ENCODE measurements at regions not wholly inside any gene's neighbourhood (a gene's known extent, or its start where the extent isn't known, plus 50 kb on each side); places are given as distances from the start of the nearest gene placed in this dataset.

DNA sequence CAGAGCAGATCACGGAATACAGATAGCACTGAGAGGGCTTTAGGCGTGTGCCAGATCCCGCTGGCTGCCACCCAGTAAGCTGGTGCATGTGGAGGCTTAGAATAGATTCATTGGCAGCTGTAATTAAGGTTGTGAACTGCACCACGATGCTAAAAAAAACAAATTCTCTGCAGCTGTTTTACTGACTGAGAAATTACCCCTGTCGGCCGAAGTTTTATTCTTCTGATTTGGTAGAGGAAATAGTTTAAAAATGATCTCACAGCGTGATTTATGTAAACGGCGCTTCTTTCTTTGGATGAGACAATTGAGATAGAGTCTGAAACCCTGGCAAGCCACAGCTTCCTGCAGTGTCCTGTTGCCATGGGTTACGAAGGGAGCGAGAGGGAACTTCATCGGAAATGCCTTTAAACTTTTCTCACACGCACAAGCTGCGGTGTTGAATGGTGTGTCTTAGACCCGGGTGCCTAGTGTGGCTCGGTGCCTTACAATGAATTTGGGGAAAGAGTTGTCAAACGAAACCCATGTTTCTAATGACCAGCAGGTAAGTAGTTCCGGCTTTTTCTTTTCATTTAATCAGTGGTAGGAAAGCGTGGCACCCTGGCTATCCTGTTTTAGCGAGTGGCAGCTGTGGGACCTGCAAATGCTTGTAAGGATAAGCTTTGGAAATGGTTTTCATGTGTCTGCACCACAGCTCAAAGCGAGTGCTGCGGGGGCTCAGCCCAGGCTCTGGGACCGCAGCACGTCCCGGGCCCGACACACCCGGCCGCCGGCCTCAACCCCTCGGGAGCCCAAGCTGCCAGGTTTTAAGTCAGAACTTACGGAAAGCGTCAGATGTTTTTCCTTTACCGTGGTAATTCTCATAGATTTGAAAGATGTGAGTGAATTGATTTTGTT, 71.7 kb upstream of the HGFAC start:
- Histone ChIP-seq H3K9me3 (no peaks in the 10 kb centered on the region), H3K4me3 (peak overlapping the region; percentile 9 to 46 (median 14)), H3K4me1 (peaks cover 6 to 15% of the 10 kb centered on the region in 2 donors), H3K27ac (no peak overlapping the region), H3K36me3 (no peaks in the 10 kb centered on the region), H3K27me3 (no peaks in the 10 kb centered on the region)
- TF ChIP-seq POLR2AphosphoS5 (IDR thresholded peaks at IDR 0.05) (no peak), POLR2A (IDR thresholded peaks at IDR 0.05) (no peak)
- TF ChIP-seq, protein P1, sequence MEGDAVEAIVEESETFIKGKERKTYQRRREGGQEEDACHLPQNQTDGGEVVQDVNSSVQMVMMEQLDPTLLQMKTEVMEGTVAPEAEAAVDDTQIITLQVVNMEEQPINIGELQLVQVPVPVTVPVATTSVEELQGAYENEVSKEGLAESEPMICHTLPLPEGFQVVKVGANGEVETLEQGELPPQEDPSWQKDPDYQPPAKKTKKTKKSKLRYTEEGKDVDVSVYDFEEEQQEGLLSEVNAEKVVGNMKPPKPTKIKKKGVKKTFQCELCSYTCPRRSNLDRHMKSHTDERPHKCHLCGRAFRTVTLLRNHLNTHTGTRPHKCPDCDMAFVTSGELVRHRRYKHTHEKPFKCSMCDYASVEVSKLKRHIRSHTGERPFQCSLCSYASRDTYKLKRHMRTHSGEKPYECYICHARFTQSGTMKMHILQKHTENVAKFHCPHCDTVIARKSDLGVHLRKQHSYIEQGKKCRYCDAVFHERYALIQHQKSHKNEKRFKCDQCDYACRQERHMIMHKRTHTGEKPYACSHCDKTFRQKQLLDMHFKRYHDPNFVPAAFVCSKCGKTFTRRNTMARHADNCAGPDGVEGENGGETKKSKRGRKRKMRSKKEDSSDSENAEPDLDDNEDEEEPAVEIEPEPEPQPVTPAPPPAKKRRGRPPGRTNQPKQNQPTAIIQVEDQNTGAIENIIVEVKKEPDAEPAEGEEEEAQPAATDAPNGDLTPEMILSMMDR (IDR thresholded peaks at IDR 0.05), result no peak
- DNase-seq (ENCODE audit: low spot score in 2 of 2), result no peak
- intact Hi-C loops (cut with DNase I; ENCODE audit: low total_unique reads), result loop anchor here (5.0 kb wide), 1 partner anchor 1993 kb away; no protein-coding TSS in a partner anchor

DNA sequence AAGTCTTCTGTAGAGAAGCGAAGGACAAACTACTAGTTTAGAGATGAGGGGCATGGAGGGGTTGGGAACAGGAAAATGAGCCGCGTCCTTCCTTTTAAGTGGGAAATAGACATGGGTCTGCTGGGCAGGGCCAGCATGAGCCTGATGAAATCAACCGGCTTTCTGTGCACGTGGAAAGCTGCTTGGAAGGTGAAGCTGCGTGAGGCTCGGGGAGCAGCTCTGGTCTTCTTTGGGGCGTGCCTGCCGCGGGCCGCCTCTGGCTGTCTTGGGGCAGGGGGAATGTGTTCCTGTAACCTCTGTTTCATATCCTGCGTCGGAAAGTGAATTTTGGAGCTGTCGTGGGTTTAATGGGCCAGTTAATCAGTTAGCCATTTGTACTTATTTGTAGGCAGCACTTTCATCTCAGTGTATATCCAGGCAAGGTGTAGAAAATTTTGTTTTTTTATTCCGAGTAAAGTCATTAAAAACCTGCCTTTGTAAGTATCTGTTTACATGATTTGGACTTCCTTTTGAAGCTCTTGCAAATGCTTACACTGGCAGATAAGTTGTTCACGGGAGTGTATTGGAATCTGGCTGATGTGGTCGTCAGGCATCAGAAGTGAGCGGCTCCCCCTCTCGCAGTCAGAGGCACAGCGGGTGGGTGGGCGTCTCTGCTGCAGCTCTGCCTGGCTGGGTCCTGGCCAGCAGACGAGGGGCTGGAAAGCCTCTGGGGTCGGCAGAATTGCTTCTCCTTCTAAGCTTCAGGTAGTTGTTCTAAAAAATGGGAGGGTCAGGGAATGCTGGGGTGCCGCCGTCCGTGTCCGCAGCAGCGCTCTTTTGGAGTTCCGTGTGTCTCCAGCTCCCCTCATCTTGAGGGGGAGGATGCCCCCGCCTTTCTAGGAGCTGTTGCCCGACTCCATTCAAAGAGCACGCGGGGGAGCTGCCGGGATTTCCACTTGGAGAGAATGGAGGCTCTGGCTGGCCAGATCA, 70.5 kb upstream of the HGFAC start:
- H3K4me3 ChIP-seq, result no peak overlapping the region
- H3K27ac ChIP-seq, result no peak overlapping the region
- intact Hi-C loops (cut with DNase I; ENCODE audit: low total_unique reads), result loop anchor here (5.0 kb wide), 1 partner anchor 1994 kb away; no protein-coding TSS in a partner anchor
- no peaks in the 10 kb centered on the region for H3K9me3 ChIP-seq
- TF ChIP-seq POLR2AphosphoS5 (IDR thresholded peaks at IDR 0.05), result no peak
- TF ChIP-seq, protein P1 (IDR thresholded peaks at IDR 0.05), result no peak
- H3K36me3 ChIP-seq, result no peaks in the 10 kb centered on the region
- peaks cover 6 to 15% of the 10 kb centered on the region in 2 donors for H3K4me1 ChIP-seq
- H3K27me3 ChIP-seq, result no peaks in the 10 kb centered on the region
- DNase-seq (ENCODE audit: low spot score in 2 of 2), result no peak

DNA sequence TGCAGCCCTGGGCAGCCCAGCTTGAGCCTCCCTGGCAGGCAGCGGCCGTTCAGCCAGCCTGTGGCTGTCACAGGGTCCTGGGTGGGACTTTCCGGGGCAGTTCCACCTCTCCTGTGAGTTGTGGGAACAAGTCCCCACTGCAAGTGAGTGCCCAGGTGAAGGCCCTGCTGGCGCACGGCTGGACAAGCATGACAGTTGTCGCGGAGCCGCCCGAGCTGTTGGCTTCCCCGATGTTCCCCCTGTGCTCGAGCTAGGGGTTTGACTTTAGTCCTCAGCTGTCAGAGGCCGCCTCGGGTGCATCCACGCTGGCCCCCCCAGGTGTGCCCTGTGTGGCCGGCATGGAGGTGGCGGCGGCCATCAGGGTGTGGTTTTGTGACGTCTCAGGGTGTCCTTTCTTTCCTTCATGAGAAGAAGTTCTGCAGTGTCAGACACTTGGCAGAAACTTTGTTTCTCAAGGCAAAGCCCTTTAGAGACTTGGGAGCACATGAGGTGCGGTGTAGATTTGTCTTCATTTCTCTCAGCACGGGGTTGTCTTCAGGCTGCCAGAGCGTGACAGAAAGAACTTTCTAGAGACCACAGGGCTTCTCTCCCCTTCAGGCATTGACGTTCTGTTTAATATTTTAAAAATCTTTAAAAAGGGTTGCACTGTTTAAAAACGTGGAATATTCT, 69.4 kb upstream of the HGFAC start:
- Histone ChIP-seq H3K27me3 (no peaks in the 10 kb centered on the region), H3K9me3 (no peaks in the 10 kb centered on the region), H3K27ac (no peak overlapping the region), H3K4me3 (no peak overlapping the region), H3K36me3 (no peaks in the 10 kb centered on the region), H3K4me1 (peaks cover 6 to 15% of the 10 kb centered on the region in 2 donors)
- no peak for DNase-seq (ENCODE audit: low spot score in 2 of 2)
- intact Hi-C loops (cut with DNase I; ENCODE audit: low total_unique reads), result loop anchor here (5.0 kb wide), 1 partner anchor 1995 kb away; no protein-coding TSS in a partner anchor
- TF ChIP-seq POLR2A (IDR thresholded peaks at IDR 0.05) (no peak), POLR2AphosphoS5 (IDR thresholded peaks at IDR 0.05) (no peak)
- TF ChIP-seq, protein P1 (IDR thresholded peaks at IDR 0.05), result no peak

DNA sequence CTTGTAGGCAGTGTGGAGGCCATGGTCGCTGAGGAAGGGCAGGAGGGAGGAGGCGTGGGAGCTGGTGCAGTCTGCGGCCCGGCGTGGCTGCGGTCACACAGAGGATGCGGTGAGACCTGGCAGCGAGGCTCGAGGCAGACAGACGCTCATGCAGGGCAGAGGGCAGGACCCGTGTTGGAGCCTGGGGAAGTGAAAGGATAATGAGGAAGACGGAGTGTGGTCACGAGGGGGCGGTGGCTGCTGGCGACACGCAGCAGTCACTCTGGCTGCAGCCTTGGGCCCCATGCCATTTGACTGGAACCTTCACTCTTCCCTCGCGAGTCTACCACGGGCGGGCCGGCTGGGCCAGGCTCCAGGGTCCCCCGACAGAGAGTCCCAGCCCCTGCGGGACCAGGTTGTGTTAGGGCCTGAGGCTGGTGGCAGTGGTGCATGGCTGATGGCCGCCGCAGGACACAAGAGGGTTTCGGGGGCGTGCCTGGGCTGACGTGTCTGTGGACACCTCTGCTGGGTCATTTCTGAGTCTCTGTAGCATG, 68.8 kb upstream of the HGFAC start:
- H3K9me3 ChIP-seq, result no peaks in the 10 kb centered on the region
- H3K4me1 ChIP-seq, result peaks cover 6 to 15% of the 10 kb centered on the region in 2 donors
- no peak for DNase-seq (ENCODE audit: low spot score in 2 of 2)
- intact Hi-C loops (cut with DNase I; ENCODE audit: low total_unique reads), result loop anchor here (5.0 kb wide), 1 partner anchor 1996 kb away; no protein-coding TSS in a partner anchor
- TF ChIP-seq, protein P1 (IDR thresholded peaks at IDR 0.05), result no peak
- TF ChIP-seq POLR2AphosphoS5 (IDR thresholded peaks at IDR 0.05) (no peak), POLR2A (IDR thresholded peaks at IDR 0.05) (no peak)
- no peaks in the 10 kb centered on the region for H3K36me3 ChIP-seq
- H3K27ac ChIP-seq, result no peak overlapping the region
- H3K4me3 ChIP-seq, result no peak overlapping the region
- no peaks in the 10 kb centered on the region for H3K27me3 ChIP-seq
